HG02623 (cell line): ENCODE measurements at regions not wholly inside any gene's neighbourhood (a gene's known extent, or its start where the extent isn't known, plus 50 kb on each side); places are given as distances from the start of the nearest gene placed in this dataset.
"Not testable (repeated sequence)": the region's sequence is repeated elsewhere in the genome, so short reads cannot be mapped to it uniquely, and the experiment has no call there.

Experiments
- ATAC-seq: cut with Tn5 transposase; IDR thresholded peaks from one replicate; pipeline ENCODE4 v1.9.1; 2021; ENCODE audit warnings: moderate library complexity; ENCODE audit not compliant: unreplicated experiment

DNA sequence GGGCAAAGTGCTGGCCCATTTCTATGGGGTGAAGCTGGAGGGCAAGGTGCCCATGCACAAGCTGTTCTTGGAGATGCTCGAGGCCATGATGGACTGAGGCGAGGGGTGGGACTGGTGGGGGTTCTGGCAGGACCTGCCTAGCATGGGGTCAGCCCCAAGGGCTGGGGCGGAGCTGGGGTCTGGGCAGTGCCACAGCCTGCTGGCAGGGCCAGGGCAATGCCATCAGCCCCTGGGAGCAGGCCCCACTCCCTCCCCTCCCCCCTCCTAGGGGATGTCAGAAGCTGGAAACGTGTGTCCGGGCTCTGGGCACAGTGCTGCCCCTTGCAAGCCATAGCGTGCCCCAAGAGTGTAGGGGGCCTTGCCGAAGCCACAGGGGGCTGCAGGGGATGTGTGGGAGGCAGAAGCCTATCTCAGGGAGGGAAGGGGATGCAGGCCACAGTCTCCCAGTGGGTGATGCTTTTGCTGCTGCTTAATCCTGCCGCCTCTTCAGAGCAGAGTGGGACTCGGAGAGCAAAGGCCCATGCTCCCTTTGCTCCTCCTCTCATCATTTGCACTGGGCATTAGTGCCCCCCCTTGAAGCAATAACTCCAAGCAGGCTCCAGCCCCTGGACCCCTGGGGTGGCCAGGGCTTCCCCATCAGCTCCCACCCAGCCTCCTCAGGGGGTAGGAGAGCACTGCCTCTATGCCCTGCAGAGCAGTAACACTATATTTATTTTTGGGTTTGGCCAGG, 85.2 kb downstream of the MRPL57 start:
- ATAC-seq, result not testable (repeated sequence)

DNA sequence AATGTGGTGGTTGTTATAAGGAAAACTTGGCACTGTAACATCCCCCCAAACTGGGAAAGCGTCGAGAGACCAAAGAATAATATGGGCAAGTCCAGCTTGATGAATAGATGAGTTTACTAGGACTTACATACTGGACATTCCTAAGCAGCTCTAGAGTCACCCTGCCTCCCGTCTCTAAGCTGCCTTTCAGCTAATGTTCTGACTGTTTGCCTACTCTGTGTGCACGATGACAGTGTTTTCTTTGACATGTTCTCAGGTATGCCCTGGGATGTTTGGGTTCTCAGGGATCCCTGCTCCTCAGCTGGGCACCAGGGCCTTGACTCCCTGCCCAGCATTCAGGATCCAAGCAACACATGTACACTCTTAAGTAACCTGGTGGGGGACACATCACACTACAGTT, 87.5 kb downstream of the MRPL57 start:
- not testable (repeated sequence) for ATAC-seq

DNA sequence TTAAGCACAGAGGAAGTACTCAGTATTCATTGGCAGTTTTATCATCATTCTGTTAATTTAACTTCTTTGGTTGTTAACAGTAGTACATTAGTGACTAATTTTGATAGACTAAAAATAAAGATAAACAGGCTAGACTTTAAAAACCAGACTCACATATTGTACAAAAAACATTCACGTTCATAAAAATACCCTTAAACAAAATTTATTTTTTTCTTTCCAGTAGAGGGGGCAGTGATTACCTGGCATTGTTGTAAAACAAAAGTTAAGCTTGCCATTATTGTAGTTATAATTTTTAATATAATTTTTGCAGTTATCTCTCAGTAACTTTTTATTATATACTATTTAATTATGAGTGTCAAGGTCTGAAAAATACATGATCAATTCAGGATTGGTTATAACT, 92.0 kb downstream of the MRPL57 start:
- not testable (repeated sequence) for ATAC-seq

DNA sequence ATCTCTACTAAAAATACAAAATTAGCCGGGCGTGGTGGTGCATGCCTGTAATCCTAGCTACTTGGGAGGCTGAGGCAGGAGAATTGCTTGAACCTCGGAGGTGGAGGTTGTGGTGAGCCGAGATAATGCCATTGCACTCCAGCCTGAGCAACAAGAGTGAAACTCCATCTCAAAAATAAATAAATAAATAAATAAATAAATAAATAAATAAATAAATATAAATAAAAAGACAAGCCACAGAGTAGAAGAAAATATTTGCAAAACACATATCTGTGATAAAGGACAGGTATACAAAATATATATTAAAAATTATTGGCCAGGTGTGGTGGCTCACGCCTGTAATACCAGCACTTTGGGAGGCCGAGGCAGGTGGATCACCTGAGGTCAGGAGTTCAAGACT, 96.0 kb downstream of the MRPL57 start:
- ATAC-seq, result not testable (repeated sequence)

DNA sequence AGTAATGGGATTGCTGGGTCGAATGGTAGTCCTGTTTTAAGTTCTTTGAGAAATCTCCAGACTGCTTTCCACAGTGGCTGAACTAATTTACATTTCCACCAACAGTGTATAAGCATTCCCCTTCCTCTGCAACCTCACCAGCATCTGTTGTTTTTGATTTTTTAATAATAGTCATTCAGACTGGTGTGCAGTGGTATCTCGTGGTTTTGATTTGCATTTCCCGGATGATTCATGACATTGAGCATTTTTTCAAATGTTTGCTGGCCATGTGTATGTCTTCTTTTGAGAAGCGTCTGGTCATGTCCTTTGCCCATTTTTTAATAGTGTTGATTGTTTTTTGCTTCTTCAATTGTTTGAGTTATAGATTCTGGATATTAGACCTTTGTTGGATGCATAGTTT, 98.0 kb downstream of the MRPL57 start:
- not testable (repeated sequence) for ATAC-seq

DNA sequence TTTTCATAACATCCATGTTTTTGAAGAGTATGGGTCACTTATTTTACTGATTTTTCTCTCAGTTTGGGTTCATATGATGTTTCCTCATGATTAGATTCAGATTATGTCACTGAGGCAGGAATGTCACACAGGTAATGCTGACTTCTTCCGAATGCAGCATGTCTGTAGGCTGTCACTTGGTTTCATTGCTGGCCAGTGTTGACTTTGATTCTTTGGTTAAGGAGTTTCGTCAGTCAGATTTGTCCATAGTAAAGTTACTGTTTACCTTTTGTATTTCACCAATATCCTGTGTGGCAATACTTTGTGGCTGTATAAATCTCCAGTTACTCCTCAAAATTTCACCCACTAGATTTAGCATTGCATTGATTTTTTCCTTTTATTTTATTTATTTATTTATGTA, 105.6 kb downstream of the MRPL57 start:
- no peak for ATAC-seq

DNA sequence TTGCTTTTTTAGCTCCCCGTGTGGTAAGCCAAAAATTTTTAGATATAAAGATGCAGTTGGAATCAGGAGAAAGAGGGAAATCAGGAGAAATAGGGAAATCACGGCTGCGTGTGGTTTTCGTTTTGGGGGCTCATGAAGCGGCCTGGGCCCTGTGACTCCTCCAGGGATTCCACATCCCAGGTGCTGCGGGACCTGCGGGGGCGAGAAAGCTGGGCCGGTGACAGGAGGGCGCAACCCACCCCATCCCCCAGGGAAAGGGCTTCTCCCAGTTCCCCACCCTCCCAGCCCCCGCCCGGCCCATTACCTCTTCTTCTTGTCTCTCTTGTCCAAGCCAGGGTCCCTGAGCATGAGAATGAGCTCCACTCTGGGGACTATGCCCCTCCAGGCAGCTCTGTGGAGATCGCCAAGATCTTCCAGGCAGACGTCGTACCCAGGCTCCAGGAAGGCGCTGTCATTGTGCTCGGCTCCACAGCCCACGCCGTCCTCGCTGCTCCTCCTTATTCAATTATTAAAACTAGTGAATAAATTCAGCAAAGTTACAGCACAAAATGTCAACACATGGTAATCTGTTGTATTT, 111.0 kb downstream of the MRPL57 start:
- ATAC-seq, result no peak

DNA sequence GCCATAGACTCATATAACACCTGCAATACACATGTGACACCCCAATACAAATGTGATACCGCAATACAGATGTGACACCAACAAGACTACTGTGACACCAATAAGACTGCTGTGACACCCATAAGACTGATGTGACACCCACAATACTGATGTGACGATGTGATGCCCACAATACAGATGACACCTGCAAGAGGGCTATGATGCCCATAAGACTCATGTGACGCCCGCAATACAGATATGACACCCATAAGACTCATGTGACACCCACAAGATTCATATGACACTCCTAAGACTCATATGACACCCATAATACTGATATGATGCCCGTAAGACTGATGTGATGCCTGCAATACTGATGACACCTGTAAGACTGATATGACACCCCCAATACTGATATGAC, 113.0 kb downstream of the MRPL57 start:
- no peak for ATAC-seq

DNA sequence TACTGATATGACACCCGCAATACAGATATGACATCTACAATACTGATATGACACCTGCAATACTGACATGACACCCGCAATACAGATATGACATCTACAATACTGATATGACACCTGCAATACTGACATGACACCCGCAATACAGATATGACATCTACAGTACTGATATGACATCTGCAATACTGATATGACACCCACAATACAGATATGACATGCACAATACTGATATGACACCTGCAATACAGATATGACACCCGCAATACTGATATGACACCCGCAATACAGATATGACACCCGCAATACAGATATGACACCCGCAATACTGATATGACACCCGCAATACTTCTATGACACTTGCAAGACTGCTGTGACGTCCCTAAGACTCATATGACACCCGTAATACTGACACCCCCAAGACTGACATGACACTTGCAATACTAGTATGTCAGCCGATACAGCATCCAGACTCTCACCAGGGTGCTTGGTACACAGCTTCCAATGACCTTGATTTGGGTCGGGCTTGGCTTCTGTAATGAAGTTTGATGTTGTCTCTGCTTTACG, 114.1 kb downstream of the MRPL57 start:
- not testable (repeated sequence) for ATAC-seq

DNA sequence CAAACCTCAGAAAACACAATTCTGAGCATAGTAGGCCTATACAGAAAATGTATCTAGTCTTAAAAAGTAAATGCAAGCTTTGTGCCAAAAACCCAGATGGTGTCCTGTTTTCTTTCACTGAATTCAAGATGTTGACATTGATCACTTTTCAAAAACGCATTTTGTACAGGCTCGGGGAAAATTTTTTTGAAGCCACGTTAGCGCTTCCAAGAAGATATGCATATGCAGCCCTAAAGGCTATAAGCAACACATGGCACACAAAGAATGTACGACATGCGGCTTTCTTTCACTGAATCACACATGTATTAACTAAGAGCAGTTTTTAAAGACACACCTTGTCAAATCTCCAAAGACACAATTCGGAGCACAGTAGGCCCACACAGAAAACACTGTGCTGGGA, 115.4 kb downstream of the MRPL57 start:
- no peak for ATAC-seq

DNA sequence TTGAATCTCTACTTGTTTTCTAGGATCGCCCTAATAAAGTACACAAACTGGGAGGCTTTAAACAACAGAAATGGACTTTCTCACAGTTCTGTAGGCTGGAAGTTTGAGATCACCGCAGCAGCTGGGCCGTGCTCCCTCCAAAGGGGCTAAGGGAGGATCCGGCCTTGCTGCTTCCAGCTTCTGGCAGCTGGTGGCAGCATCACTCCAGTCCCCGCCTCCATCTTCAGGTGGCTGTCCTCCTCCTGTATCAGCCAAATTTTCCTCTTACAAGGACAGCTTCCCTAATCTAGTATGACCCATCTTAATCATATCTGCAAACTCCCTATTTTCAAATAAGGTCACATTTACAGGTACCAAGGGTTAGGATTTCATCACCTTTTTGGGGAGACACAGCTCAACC, 120.5 kb downstream of the MRPL57 start:
- peak; percentile 32 for ATAC-seq

DNA sequence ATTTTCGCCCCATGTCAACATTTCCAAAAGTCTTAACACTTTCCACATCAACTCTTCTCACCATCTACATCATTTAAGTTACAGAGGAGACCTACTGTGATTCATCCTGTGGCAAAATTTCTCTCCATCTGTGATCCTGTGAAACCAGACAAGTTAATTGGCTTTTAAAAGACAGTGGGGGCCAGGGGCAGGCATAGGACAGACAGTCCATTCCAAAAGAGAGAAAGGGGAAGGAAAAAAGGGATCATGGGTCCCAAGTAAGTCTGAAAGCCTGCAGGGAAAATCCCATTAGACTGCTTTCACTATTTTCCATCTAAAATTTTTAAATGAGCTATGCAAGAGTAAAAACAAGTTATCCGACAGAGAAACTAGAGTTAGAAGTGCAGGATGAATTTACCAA, 121.0 kb downstream of the MRPL57 start:
- ATAC-seq, result no peak

DNA sequence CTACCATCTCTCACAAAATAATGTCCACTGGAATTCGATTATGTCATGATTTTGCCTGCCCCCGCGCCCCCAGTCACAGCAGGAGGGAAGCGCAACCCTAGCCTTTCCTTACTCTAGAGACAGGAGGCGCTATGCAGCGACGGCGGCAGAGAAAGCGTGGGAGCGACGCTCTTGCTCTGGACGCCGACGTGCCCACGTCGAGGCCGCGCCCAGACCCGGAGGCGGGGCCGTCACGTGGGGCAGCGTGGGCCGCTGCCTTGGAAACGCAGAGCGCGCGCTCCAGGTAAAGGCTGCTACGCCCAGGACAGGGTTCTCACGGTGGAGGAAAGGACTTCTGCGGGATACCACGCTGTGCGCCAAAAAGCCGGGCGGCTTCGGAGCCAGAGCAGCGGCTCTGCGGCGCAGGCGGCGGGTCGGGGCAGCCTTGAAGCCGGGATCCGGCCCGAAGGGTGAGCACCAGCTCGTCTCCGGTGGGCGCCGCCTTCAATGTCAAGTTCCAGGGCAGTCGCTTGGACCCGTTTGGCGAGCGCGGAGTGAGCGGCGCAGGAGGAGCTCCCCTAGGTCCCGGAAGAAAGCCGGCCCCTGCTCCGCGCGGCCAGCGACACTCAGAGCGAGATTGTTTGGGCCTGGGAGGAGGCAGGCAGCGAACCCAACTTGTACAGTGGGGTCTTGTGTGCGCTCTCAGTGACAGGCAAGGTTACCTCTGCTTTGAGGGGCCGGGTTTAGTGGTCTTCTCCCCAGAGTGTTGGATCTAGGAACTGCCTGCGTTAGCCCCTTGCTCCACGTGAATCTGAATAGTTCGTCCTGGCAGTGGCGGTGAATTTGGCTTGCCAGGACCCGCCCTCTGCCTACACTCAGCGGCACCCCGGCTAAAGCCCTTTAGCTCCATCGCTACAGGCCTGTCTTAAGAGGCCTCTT, 121.7 kb downstream of the MRPL57 start:
- ATAC-seq, result peak; percentile 91

DNA sequence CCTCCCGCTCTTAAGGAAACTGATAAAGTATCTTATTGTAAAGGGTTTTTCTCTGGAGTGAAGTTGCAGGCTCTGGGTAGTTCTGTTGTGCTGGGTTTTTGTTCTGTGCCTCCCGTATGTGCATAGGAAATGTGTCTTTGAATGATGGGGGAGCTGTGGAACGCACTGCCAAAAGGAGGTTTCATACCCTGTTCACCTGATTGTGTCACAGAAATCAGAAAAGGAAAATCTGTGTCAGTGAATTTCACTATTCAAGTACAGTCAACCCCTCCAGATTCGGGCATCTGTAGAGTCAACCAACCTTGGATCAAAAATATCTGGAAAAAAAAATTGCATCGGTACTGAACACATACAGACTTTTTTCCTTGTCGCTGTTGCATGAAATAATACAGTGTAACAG, 127.8 kb downstream of the MRPL57 start:
- ATAC-seq, result no peak

DNA sequence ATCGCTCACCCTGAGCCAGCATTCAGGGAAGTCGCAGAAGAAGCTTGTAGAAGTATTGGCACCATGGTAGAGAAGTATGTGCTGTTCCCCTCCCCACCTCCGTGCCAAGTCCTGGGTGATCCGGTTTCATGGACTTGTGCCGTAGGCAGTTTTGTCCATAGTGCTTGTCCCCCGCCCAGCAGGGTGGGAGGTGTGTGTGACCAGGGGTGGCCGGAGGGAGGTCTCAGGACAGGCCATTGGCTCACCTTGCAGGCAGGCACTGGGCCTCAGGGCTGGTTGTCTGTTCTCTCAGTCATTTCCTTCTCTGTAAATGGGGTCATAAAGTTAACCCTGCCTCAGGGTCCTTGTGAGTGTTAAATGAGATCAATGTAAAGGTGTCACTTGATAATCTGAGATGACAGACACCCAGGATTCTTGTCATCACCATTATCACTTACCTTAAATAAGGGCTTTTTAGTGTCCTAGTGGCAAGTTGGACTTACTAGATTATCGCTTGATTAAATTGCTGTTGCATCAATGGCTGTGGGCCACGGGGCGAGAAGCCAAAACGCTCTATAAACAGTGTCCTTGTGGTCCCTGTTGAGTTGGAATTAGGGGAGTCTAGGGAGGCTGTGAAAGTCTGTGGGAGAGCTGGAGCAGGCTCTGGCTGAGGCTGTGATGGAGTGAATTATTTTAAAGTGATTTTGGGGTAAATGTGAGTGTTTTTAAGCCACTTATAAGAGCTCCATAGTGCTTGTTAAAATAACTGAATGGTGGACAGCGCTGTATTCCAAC, 130.0 kb downstream of the MRPL57 start:
- ATAC-seq, result not testable (repeated sequence)

DNA sequence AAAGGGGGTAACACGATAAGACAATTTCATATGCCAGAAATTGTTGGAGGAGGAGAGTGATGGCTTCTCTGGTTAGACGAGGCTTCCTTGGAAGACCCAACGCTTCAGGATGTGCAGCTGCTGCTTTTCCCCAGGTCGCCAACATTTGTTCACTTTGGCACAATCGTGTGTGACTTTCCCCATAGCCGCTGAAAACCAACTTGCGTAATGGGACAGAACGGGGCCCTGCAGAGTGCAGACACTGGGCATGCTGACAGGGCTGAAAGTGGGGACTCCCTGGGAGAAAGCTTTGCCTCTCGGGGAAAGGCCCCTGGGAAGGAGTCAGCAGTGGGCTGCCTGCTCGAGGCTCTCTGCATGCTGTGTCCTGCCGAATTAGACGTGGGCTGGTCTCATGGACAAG, 130.7 kb downstream of the MRPL57 start:
- not testable (repeated sequence) for ATAC-seq

DNA sequence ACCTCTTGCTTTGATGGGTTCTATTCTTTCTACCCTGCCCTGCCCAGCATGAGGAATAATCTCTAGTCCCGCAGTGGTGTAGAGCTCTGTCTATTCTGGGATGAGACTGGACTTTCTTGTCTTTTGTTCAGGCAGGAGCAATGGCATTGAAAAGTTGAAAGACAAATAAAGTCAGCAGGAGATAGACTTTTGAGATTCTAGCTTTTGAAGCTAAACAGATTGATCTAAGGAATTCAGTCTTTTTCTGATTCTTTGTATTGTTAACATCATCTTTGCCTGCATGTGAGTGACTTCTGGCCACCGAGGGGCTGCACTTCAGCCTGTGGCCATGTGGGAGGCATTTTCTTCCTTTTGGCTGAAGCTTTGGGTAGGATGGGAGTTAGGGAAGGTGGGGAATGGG, 132.4 kb downstream of the MRPL57 start:
- no peak for ATAC-seq

DNA sequence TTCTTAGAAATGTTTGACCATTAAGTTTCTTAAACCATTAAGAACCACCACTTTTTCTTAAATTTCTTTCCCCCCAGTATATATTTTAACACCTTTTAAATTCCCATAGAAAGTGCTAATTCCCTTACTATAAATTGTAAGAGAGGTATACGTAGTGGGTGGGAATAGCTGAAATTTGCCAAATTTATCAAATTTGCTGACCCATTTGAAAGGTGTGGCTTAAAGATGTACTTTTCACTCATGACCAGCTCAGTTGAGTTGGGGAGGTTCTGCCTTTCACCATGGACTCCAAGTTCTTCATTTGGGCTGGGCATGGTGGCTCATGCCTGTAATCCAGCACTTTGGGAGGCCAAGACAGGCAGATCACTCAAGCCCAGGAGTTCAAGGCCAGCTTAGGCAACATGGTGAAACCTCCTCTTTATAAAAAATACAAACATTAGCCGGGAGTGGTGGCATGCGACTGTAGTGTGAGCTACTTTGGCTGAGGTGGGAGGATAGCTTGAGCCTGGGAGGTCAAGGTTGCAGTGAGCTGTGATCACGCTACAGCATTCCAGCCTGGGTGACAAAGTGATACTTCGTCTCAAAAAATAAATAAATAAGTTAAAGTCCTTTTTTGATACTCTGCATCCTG, 133.2 kb downstream of the MRPL57 start:
- no peak for ATAC-seq

DNA sequence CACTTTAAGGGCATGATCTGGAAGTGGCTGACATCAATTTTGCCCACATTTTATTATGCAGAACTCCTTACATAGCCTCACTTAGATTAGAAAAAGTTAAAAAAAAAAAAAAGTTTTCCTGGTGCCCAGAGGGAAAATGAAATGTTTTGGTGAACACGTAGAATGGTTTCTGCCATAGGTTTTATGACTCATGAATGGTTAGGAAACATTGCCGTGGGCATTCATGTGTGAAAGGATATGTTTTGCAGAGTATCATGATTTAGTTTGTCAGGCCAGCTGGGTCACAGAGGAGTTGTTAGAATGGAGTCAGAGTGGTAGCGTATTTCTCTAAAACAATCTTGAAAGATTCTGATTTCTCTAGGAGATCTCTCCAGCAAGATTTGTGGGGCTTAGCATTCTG, 133.8 kb downstream of the MRPL57 start:
- no peak for ATAC-seq

DNA sequence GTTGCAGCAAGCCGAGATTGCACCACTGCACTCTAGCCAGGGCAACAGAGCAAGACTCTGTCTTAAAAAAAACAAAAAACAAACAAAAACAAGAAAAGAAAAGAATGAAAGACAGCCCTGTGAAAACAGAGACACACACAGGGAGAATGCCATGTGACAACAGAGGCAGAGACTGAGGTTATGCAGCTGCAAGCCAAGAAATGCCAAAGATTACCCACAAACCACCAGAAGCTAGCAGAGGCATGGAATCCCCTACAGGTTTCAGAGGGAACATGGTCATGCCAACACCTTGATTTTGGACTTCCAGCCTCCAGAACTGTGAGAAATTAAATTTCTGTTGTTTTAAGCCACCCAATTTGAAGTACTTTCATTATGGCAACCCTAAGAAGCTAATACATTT, 138.5 kb downstream of the MRPL57 start:
- not testable (repeated sequence) for ATAC-seq
